ENCODE measurements at regions not wholly inside any gene's neighbourhood (a gene's known extent, or its start where the extent isn't known, plus 50 kb on each side); places are given as distances from the start of the nearest gene placed in this dataset.

- Histone ChIP-seq H3K27me3 (no peaks in the 10 kb centered on the region), H3K36me3 (no peaks in the 10 kb centered on the region), H3K9me3 (no peaks in the 10 kb centered on the region), H3K4me3 (ENCODE audit: low read depth, low read length) (no peak overlapping the region), H3K4me1 (no peaks in the 10 kb centered on the region)
- TF ChIP-seq CTCF (IDR thresholded peaks at IDR 0.05; ENCODE audit: low read depth, low read length) = no peak
- no peak for DNase-seq
These were observed 700.5 kb upstream of the CHAC2 start for GRCh38 chr2:53067056-53067455.

- TF ChIP-seq CTCF (IDR thresholded peaks at IDR 0.05; ENCODE audit: low read depth, low read length) = no peak
- DNase-seq = no peak
- Histone ChIP-seq H3K36me3 (no peaks in the 10 kb centered on the region), H3K9me3 (no peaks in the 10 kb centered on the region), H3K4me3 (ENCODE audit: low read depth, low read length) (no peak overlapping the region), H3K4me1 (no peaks in the 10 kb centered on the region), H3K27me3 (no peaks in the 10 kb centered on the region)
These were observed 703.5 kb upstream of the CHAC2 start for GRCh38 chr2:53064154-53064553.

GRCh38 chr2:53058526-53058925 lies 709.1 kb upstream of the CHAC2 start:
- Histone ChIP-seq H3K9me3 (no peaks in the 10 kb centered on the region), H3K4me3 (ENCODE audit: low read depth, low read length) (no peak overlapping the region), H3K4me1 (no peaks in the 10 kb centered on the region), H3K27me3 (no peaks in the 10 kb centered on the region), H3K36me3 (no peaks in the 10 kb centered on the region)
- TF ChIP-seq CTCF (IDR thresholded peaks at IDR 0.05; ENCODE audit: low read depth, low read length) = no peak
- DNase-seq = no peak

- H3K4me1 ChIP-seq = no peaks in the 10 kb centered on the region
- H3K27me3 ChIP-seq = no peaks in the 10 kb centered on the region
- TF ChIP-seq CTCF (IDR thresholded peaks at IDR 0.05; ENCODE audit: low read depth, low read length) = no peak
- H3K9me3 ChIP-seq = no peaks in the 10 kb centered on the region
- no peak for DNase-seq
- no peaks in the 10 kb centered on the region for H3K36me3 ChIP-seq
- no peak overlapping the region for H3K4me3 ChIP-seq (ENCODE audit: low read depth, low read length)
These were observed 713.7 kb upstream of the CHAC2 start for GRCh38 chr2:53053937-53054336.

- Histone ChIP-seq H3K27me3 (no peaks in the 10 kb centered on the region), H3K9me3 (no peaks in the 10 kb centered on the region), H3K36me3 (no peaks in the 10 kb centered on the region), H3K4me1 (no peaks in the 10 kb centered on the region), H3K4me3 (ENCODE audit: low read depth, low read length) (no peak overlapping the region)
- no peak for TF ChIP-seq CTCF (IDR thresholded peaks at IDR 0.05; ENCODE audit: low read depth, low read length)
- no peak for DNase-seq
These were observed 716.4 kb upstream of the CHAC2 start for GRCh38 chr2:53051157-53051556.

- H3K9me3 ChIP-seq = no peaks in the 10 kb centered on the region
- H3K36me3 ChIP-seq = no peaks in the 10 kb centered on the region
- no peaks in the 10 kb centered on the region for H3K27me3 ChIP-seq
- DNase-seq = no peak
- 0 out of 2 replicates have a peak, but pooled peaks have one; percentile 9 for TF ChIP-seq CTCF (IDR thresholded peaks at IDR 0.05; ENCODE audit: low read depth, low read length)
- H3K4me1 ChIP-seq = no peaks in the 10 kb centered on the region
- no peak overlapping the region for H3K4me3 ChIP-seq (ENCODE audit: low read depth, low read length)
These were observed 726.9 kb upstream of the CHAC2 start for GRCh38 chr2:53040536-53041229.

All from BE2C (cell line).